ENCODE measurements at regions not wholly inside any gene's neighbourhood (a gene's known extent, or its start where the extent isn't known, plus 50 kb on each side); places are given as distances from the start of the nearest gene placed in this dataset.

DNA sequence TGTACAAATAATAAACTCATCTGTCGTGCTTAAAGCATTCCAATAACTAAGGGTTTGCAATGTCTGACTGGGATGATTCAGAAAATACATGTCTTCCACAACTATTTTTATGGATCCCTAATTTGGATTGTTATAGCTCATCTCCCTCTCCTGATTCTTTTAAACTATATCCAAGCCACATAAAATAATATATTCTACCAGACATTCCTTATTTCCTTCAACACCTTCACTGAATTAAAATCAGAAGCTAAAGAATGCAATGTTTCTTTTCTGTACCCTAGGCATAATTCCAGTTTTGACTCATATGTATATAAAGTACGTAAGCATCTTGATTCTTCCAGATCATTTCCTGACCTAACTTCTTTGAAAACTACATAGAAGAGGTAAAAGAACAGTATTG lies 420.4 kb downstream of the EFNB2 start:
- Histone ChIP-seq H2AFZ (ENCODE audit: low read depth, low read length) (no peak overlapping the region), H3K79me2 (ENCODE audit: insufficient read depth, low read length) (no peaks in the 10 kb centered on the region), H3K36me3 (ENCODE audit: insufficient read depth, low read length) (no peaks in the 10 kb centered on the region), H3K4me3 (ENCODE audit: low read depth in 1 of 2, low read length in 2 of 2) (no peak overlapping the region), H3K9me3 (ENCODE audit: insufficient read depth, low read length, severe bottlenecking) (no peaks in the 10 kb centered on the region), H3K4me1 (ENCODE audit: insufficient read depth, low read length) (no peaks in the 10 kb centered on the region), H3K4me2 (ENCODE audit: insufficient read depth, low read length) (no peak overlapping the region), H4K20me1 (ENCODE audit: insufficient read depth, low read length) (no peaks in the 10 kb centered on the region), H3K9ac (ENCODE audit: low read depth, low read length) (no peak overlapping the region), H3K27me3 (ENCODE audit: insufficient read depth, low read length, poor library complexity) (no peaks in the 10 kb centered on the region), H3K27ac (ENCODE audit: low read length) (no peak overlapping the region)
- DNase-seq (no peak), ATAC-seq (ENCODE audit: insufficient read depth, low read depth) (no peak)
- no peak for TF ChIP-seq EZH2 (IDR thresholded peaks at IDR 0.05; ENCODE audit: borderline replicate concordance, low read depth, low read length, severe bottlenecking)
- TF ChIP-seq, protein P1, sequence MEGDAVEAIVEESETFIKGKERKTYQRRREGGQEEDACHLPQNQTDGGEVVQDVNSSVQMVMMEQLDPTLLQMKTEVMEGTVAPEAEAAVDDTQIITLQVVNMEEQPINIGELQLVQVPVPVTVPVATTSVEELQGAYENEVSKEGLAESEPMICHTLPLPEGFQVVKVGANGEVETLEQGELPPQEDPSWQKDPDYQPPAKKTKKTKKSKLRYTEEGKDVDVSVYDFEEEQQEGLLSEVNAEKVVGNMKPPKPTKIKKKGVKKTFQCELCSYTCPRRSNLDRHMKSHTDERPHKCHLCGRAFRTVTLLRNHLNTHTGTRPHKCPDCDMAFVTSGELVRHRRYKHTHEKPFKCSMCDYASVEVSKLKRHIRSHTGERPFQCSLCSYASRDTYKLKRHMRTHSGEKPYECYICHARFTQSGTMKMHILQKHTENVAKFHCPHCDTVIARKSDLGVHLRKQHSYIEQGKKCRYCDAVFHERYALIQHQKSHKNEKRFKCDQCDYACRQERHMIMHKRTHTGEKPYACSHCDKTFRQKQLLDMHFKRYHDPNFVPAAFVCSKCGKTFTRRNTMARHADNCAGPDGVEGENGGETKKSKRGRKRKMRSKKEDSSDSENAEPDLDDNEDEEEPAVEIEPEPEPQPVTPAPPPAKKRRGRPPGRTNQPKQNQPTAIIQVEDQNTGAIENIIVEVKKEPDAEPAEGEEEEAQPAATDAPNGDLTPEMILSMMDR (IDR thresholded peaks at IDR 0.05; ENCODE audit: borderline replicate concordance, extremely low read depth, low read length, poor library complexity, severe bottlenecking): no peak

DNA sequence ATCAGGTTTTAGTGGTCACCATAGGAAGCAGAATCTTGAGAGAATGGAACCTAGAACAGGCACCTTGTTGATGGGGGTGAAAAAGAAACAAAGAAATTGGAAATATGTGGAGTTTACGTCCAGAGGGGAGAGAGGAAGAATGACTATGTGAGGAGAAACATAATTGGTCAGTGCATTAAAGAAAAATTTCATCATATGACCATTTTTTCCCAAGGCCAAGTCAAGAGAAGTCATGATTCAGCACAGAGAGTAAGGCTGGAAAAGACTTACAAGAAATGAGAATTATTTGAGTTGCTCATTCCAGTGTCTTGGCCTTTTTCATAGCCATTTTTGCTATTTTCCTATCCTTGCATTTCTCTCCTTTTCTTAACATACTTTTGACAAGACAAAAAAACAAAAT lies 421.7 kb downstream of the EFNB2 start:
- no peak overlapping the region for H3K9ac ChIP-seq (ENCODE audit: low read depth, low read length)
- H3K27ac ChIP-seq (ENCODE audit: low read length): no peak overlapping the region
- no peak overlapping the region for H2AFZ ChIP-seq (ENCODE audit: low read depth, low read length)
- H3K4me1 ChIP-seq (ENCODE audit: insufficient read depth, low read length): no peaks in the 10 kb centered on the region
- H3K4me3 ChIP-seq (ENCODE audit: low read depth in 1 of 2, low read length in 2 of 2): no peak overlapping the region
- ATAC-seq (ENCODE audit: insufficient read depth, low read depth): no peak
- no peak for DNase-seq
- no peaks in the 10 kb centered on the region for H4K20me1 ChIP-seq (ENCODE audit: insufficient read depth, low read length)
- no peak overlapping the region for H3K4me2 ChIP-seq (ENCODE audit: insufficient read depth, low read length)
- H3K9me3 ChIP-seq (ENCODE audit: insufficient read depth, low read length, severe bottlenecking): no peaks in the 10 kb centered on the region
- no peaks in the 10 kb centered on the region for H3K36me3 ChIP-seq (ENCODE audit: insufficient read depth, low read length)
- TF ChIP-seq, protein P1 (IDR thresholded peaks at IDR 0.05; ENCODE audit: borderline replicate concordance, extremely low read depth, low read length, poor library complexity, severe bottlenecking): no peak
- no peak for TF ChIP-seq EZH2 (IDR thresholded peaks at IDR 0.05; ENCODE audit: borderline replicate concordance, low read depth, low read length, severe bottlenecking)
- H3K79me2 ChIP-seq (ENCODE audit: insufficient read depth, low read length): no peaks in the 10 kb centered on the region
- H3K27me3 ChIP-seq (ENCODE audit: insufficient read depth, low read length, poor library complexity): no peaks in the 10 kb centered on the region

DNA sequence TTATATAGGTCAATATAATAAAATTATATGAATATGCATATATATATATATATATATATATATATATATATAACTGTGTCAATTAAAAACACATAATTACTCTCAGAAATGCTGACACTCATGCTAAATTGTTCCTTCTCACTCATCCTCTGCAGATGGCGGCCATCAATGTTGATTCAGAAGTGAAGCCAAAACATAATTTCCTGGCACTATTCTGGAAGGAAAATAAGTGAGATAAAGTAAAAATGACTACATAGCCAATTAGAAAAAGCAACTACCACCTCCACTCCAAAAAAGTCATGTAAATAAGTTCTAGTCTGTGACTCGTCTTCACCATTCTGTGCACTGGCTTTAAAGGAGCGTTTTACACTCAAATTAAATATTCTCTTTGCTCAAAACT lies 423.3 kb downstream of the EFNB2 start:
- TF ChIP-seq, protein P1 (IDR thresholded peaks at IDR 0.05; ENCODE audit: borderline replicate concordance, extremely low read depth, low read length, poor library complexity, severe bottlenecking): no peak
- TF ChIP-seq EZH2 (IDR thresholded peaks at IDR 0.05; ENCODE audit: borderline replicate concordance, low read depth, low read length, severe bottlenecking): no peak
- no peak overlapping the region for H3K27ac ChIP-seq (ENCODE audit: low read length)
- H3K9ac ChIP-seq (ENCODE audit: low read depth, low read length): no peak overlapping the region
- no peaks in the 10 kb centered on the region for H3K36me3 ChIP-seq (ENCODE audit: insufficient read depth, low read length)
- no peak overlapping the region for H3K4me3 ChIP-seq (ENCODE audit: low read depth in 1 of 2, low read length in 2 of 2)
- no peaks in the 10 kb centered on the region for H3K27me3 ChIP-seq (ENCODE audit: insufficient read depth, low read length, poor library complexity)
- no peak for DNase-seq
- no peaks in the 10 kb centered on the region for H3K79me2 ChIP-seq (ENCODE audit: insufficient read depth, low read length)
- H2AFZ ChIP-seq (ENCODE audit: low read depth, low read length): no peak overlapping the region
- no peaks in the 10 kb centered on the region for H4K20me1 ChIP-seq (ENCODE audit: insufficient read depth, low read length)
- ATAC-seq (ENCODE audit: insufficient read depth, low read depth): no peak
- no peak overlapping the region for H3K4me2 ChIP-seq (ENCODE audit: insufficient read depth, low read length)
- no peaks in the 10 kb centered on the region for H3K9me3 ChIP-seq (ENCODE audit: insufficient read depth, low read length, severe bottlenecking)
- no peaks in the 10 kb centered on the region for H3K4me1 ChIP-seq (ENCODE audit: insufficient read depth, low read length)
